ENCODE measurements at regions not wholly inside any gene's neighbourhood (a gene's known extent, or its start where the extent isn't known, plus 50 kb on each side); places are given as distances from the start of the nearest gene placed in this dataset.

DNA sequence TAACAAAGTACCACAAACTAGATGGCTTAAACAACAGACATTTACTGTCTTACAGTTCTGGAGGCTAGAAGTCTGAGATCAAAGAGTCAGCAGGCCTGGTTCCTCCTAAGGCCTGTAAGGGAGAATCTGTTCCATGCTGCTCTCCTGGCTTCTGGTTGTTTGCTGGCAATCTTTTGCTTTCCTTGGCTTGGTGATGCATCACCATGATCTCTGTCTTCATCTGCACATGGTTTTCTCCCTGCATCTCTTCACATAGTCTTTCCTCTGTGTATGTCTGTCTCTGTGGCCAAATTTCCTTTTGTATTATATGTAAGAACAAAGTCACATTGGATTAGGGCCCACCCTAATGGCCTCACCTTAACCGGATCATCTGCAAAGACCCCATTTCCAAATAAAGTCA lies 168.5 kb downstream of the CAPZA3 start:
- no peaks in the 10 kb centered on the region for H4K20me1 ChIP-seq (replicated peaks; ENCODE audit: control insufficient read depth, extremely low read depth, insufficient read depth, low read length)
- no peak overlapping the region for H2AFZ ChIP-seq (ENCODE audit: low read depth, low read length)
- H3K27me3 ChIP-seq (ENCODE audit: control insufficient read depth in 2 of 2, insufficient read depth in 2 of 2, low read length in 2 of 2) = no peaks in the 10 kb centered on the region
- H3K4me2 ChIP-seq (ENCODE audit: insufficient read depth, low read length) = no peak overlapping the region
- POLR2A ChIA-PET = no interaction called here
- no TSS peak for BruUV-seq (replicated peaks)
- intact Hi-C loops (cut with micrococcal nuclease) (no loop called here), dilution Hi-C loops (cut with MboI; ENCODE audit: extremely low pct_ligation_motif_present, low sequenced_read_pairs) (no loop called here)
- H3K36me3 ChIP-seq (ENCODE audit: control insufficient read depth in 2 of 2, extremely low read depth in 1 of 2, insufficient read depth in 2 of 2, low read length in 2 of 2) = no peaks in the 10 kb centered on the region
- no peak for FAIRE-seq
- TF ChIP-seq, protein P1, sequence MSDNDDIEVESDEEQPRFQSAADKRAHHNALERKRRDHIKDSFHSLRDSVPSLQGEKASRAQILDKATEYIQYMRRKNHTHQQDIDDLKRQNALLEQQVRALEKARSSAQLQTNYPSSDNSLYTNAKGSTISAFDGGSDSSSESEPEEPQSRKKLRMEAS (IDR thresholded peaks at IDR 0.05; ENCODE audit: insufficient read depth, insufficient read length) = no peak
- TF ChIP-seq EZH2 (IDR thresholded peaks at IDR 0.05; ENCODE audit: borderline replicate concordance, low read depth, low read length, severe bottlenecking) = no peak
- no peak for TF ChIP-seq CTCF (IDR thresholded peaks at IDR 0.05; ENCODE audit: extremely low read depth in 1 of 2, insufficient read depth in 1 of 2, low read depth in 1 of 2, low read length in 2 of 2)
- TF ChIP-seq POLR2AphosphoS5 (IDR thresholded peaks at IDR 0.05; ENCODE audit: insufficient read depth, low read depth, low read length) = no peak
- no peak for TF ChIP-seq FOS (IDR thresholded peaks at IDR 0.05; ENCODE audit: borderline replicate concordance, insufficient read depth, low read length)
- no peak for TF ChIP-seq JUN (IDR thresholded peaks at IDR 0.05; ENCODE audit: borderline replicate concordance, insufficient read depth, insufficient read length, low read depth)
- no peak for TF ChIP-seq MYC (IDR thresholded peaks at IDR 0.05; ENCODE audit: low read depth, low read length)
- no peak for TF ChIP-seq POLR2A (IDR thresholded peaks at IDR 0.05; ENCODE audit: low read depth, low read length)
- TF ChIP-seq GATA2 (IDR thresholded peaks at IDR 0.05; ENCODE audit: insufficient read depth, insufficient read length, low read depth, low read length) = no peak
- H3K9me3 ChIP-seq (replicated peaks; ENCODE audit: control insufficient read depth, insufficient read depth, low read length) = no peaks in the 10 kb centered on the region
- no peaks in the 10 kb centered on the region for H3K9me1 ChIP-seq (replicated peaks; ENCODE audit: control insufficient read depth, extremely low read depth, insufficient read depth, low read length)
- CTCF ChIA-PET = interaction anchor here (1.0 kb wide), 1 partner anchor 13 kb away, joined by 3 read pairs; no protein-coding TSS in a partner anchor
- H3K27ac ChIP-seq (ENCODE audit: insufficient read depth, low read depth, low read length) = no peak overlapping the region
- H3K4me3 ChIP-seq (replicated peaks in 1 of 3; ENCODE audit: insufficient read depth in 1 of 3, low read depth in 1 of 3, low read length in 3 of 3) = no peak overlapping the region
- no peaks in the 10 kb centered on the region for H3K4me1 ChIP-seq (ENCODE audit: control insufficient read depth, extremely low read depth, insufficient read depth, low read length)
- no peak for DNase-seq (ENCODE audit: low read depth, low spot score)
- no peak overlapping the region for H3K9ac ChIP-seq (replicated peaks; ENCODE audit: extremely low read depth, insufficient read depth, low read length)
- H3K79me2 ChIP-seq (ENCODE audit: control insufficient read depth, insufficient read depth, low read length) = no peaks in the 10 kb centered on the region
